Lung (tissue), 11 donors: ENCODE measurements at regions not wholly inside any gene's neighbourhood (a gene's known extent, or its start where the extent isn't known, plus 50 kb on each side); places are given as distances from the start of the nearest gene placed in this dataset.
A peak's percentile ranks its signal among the peaks of the same experiment; 100 is the strongest.

Source experiments
- ATAC-seq: fragments of 200-7000 bp; cut with Tn5 transposase; one replicate; pipeline ENCODE4 v1.9.1; 2020; ENCODE audit warnings: moderate number of reproducible peaks; ENCODE audit not compliant: insufficient read depth, low FRiP score
- DNase-seq, 3 donors: peaks; one replicate each; pipeline ENCODE4 v3.0.0-alpha.2; 2013 to 2017
- H3K27ac ChIP-seq, 2 donors: one replicate each; pipeline ENCODE4 v1.5.1; 2013; ENCODE audit warnings: mild to moderate bottlenecking in 2 of 2, moderate library complexity in 2 of 2, control low read depth in 1 of 2, inconsistent platforms in 1 of 2, low read depth in 1 of 2, low read length in 1 of 2
- H3K27me3 ChIP-seq, 3 donors: one replicate each; pipeline ENCODE4 v1.5.1; 2013; ENCODE audit warnings: low read length in 2 of 3; ENCODE audit not compliant: control insufficient read depth in 3 of 3, insufficient read depth in 3 of 3
- H3K36me3 ChIP-seq, 4 donors: one replicate each; pipeline ENCODE4 v1.5.1; 2013; ENCODE audit warnings: low read length in 4 of 4, mild to moderate bottlenecking in 1 of 4, moderate library complexity in 1 of 4; ENCODE audit not compliant: control insufficient read depth in 4 of 4, insufficient read depth in 4 of 4
- H3K4me1 ChIP-seq, 5 donors: one replicate each; pipeline ENCODE4 v1.5.1; 2013; ENCODE audit warnings: low read length in 5 of 5, mild to moderate bottlenecking in 2 of 5, moderate library complexity in 1 of 5; ENCODE audit not compliant: control insufficient read depth in 5 of 5, insufficient read depth in 5 of 5
- H3K4me3 ChIP-seq: one replicate; pipeline ENCODE4 v1.5.1; 2013; ENCODE audit warnings: mild to moderate bottlenecking, control low read depth, moderate library complexity
- H3K9ac ChIP-seq, 2 donors: one replicate each; pipeline ENCODE4 v1.5.1; 2013; ENCODE audit warnings: low read length in 2 of 2, control low read depth in 1 of 2; ENCODE audit not compliant: insufficient read depth in 1 of 2
- H3K9me3 ChIP-seq, 4 donors: one replicate each; pipeline ENCODE4 v1.5.1; 2013; ENCODE audit warnings: low read length in 3 of 4, mild to moderate bottlenecking in 1 of 4, moderate library complexity in 1 of 4; ENCODE audit not compliant: control insufficient read depth in 4 of 4, insufficient read depth in 3 of 4
- CTCF ChIP-seq: IDR thresholded peaks from 2 replicates; pipeline ENCODE4 v1.5.1; 2012; ENCODE audit warnings: mild to moderate bottlenecking; ENCODE audit errors: control extremely low read depth, extremely low read depth
- WGBS, 2 donors: extraction: QIAGEN DNeasy Blood & Tissue Kit; methylation state at CpG; one replicate each; pipeline ENCODE4 v1.1.7; 2013; 5-methylcytosine and 5-hydroxymethylcytosine counted together
- donor health status: control.
- donor health status: control.
- donor health status: Bipolar disorder and iron deficiency.
- donor health status: healthy.
- donor health status: DM: yes; HTN: yes; CAD: no.

GRCh38 chr5:29024052-29024451 lies 1985.7 kb upstream of the CDH9 start:
- no peak for DNase-seq
- ATAC-seq: no peak
- Histone ChIP-seq H3K4me3 (no peak overlapping the region), H3K4me1 (no peaks in the 10 kb centered on the region), H3K27me3 (no peaks in the 10 kb centered on the region), H3K36me3 (no peaks in the 10 kb centered on the region), H3K9ac (no peak overlapping the region), H3K27ac (no peak overlapping the region), H3K9me3 (peaks cover 0 to 2% (median 0%) of the 10 kb centered on the region in 4 donors)
- no peak for TF ChIP-seq CTCF
- WGBS, 2 donors: 91 to 95% methylated on average over 4 of the region's 4 CpGs

GRCh38 chr5:29023541-29023940 lies 1985.2 kb upstream of the CDH9 start:
- no peak for DNase-seq
- Histone ChIP-seq H3K36me3 (no peaks in the 10 kb centered on the region), H3K9me3 (peaks cover 0 to 2% (median 0%) of the 10 kb centered on the region in 4 donors), H3K4me1 (no peaks in the 10 kb centered on the region), H3K27ac (no peak overlapping the region), H3K4me3 (no peak overlapping the region), H3K9ac (no peak overlapping the region), H3K27me3 (no peaks in the 10 kb centered on the region)
- ATAC-seq: no peak
- TF ChIP-seq CTCF: no peak
- 70 to 72% methylated on average over 2 of the region's 2 CpGs for WGBS, 2 donors

- WGBS, 2 donors: 59 to 72% methylated on average over 3 of the region's 3 CpGs
- Histone ChIP-seq H3K9me3 (peaks cover 0 to 6% (median 1%) of the 10 kb centered on the region in 4 donors), H3K27me3 (no peaks in the 10 kb centered on the region), H3K27ac (no peak overlapping the region), H3K36me3 (no peaks in the 10 kb centered on the region), H3K4me1 (no peaks in the 10 kb centered on the region), H3K9ac (no peak overlapping the region), H3K4me3 (no peak overlapping the region)
- ATAC-seq (no peak), DNase-seq (peak in 1 of 3 donors; percentile 14)
- no peak for TF ChIP-seq CTCF
Measured at GRCh38 chr5:29017501-29017900, 1979.1 kb upstream of the CDH9 start.

GRCh38 chr5:29016067-29016466 lies 1977.7 kb upstream of the CDH9 start:
- no peak overlapping the region for H3K27ac ChIP-seq
- ATAC-seq: no peak
- 78 to 79% methylated on average over 4 of the region's 4 CpGs for WGBS, 2 donors

More at GRCh38 chr5:29016067-29016466, 1977.7 kb upstream of the CDH9 start:
- Histone ChIP-seq H3K4me1 (no peaks in the 10 kb centered on the region), H3K4me3 (no peak overlapping the region), H3K36me3 (no peaks in the 10 kb centered on the region), H3K9ac (no peak overlapping the region), H3K27me3 (no peaks in the 10 kb centered on the region), H3K9me3 (peaks cover 0 to 4% (median 1%) of the 10 kb centered on the region in 4 donors)
- TF ChIP-seq CTCF: no peak
- DNase-seq: no peak
